SIG-M5 (cell line): ENCODE measurements at regions not wholly inside any gene's neighbourhood (a gene's known extent, or its start where the extent isn't known, plus 50 kb on each side); places are given as distances from the start of the nearest gene placed in this dataset.

Experiments
- DNase-seq: peaks from one replicate; lab custom pipeline; 2025; lab: John Stamatoyannopoulos, UW

DNA sequence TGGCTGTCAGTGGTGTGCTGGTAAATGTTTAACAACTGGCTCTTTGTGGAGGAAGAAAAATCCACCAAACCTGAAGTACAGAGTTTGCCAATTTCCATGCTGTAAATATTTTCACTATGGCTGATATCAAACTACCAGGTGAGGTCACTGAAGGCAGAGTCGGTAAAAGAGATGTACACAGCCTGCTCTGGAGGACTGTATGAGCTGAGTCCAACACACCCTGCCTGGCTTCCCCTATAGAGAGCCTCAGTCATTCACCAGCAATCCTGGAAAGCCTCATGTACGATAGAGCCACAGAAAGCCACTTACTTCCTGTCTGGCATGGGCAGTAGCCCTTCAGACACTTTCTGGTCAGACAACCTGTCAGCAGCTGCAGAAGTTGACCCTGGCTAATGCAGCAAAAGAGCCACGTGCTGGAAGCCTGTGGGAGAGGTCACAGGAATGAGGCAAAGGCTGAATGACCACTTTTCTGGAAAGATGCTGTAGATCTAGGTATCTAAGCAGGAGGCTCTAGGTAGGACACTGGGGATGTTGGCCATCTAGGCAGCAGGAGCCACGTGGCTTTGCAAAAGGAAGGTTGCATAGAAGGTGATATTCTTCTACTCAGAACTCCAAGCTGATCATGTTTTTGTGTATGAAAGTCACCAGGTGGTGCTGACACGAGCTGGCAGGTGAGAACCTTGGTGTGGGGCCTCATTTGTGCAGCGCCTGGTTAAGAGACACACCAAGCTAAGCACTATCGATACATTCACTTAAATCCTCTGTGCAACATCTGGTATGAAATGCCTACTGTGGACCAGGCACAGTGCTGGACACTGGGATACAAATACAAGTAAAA lies 553.9 kb downstream of the VRK1 start:
- DNase-seq, result no peak

GRCh38 chr14:97353102-97353501 lies 555.9 kb downstream of the VRK1 start:
- no peak for DNase-seq

GRCh38 chr14:97354119-97354722 lies 557.0 kb downstream of the VRK1 start:
- DNase-seq, result no peak

DNA sequence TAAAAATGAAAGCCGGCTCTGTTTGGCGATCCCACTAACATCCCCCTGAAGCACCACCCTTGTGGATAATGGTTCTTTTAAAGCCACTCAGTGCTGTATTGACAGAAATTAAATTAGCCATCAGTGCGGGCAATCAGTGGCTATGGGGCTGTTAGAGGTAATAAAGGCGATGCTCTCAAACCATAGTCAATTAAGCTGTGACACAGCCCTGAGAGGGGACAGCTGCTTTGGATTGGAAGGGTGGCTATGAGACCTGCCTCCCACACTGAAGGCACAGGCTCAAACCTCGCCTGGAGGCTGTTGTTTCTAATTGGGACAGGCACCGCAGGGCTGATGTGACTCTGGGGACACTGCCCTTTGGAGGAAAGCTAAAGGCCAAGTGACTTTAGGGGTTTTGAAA lies 562.2 kb downstream of the VRK1 start:
- DNase-seq, result no peak

GRCh38 chr14:97361181-97361580 lies 564.0 kb downstream of the VRK1 start:
- DNase-seq, result no peak

- DNase-seq, result no peak
These were observed 564.8 kb downstream of the VRK1 start for GRCh38 chr14:97361958-97362357.

DNA sequence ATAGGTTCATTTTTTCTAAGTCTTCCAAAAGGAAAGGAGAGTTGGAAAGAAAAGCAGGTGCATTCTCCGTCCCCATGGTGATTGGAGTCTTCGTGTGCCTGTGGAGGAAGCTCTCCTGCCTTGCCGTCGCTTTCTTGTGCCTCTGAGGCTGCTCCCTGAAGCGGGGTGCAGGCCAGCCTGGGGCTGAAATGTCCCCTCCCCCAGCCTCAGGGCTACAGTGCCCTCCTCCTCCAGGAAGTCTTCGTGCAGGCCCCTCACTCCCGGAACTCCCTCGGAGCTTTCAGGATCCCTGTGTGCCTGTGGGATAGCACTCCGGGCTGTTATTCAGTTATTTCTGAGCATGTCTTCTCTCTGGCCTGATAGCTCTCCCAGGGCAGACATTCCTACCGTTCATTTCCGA lies 569.2 kb downstream of the VRK1 start:
- DNase-seq, result no peak

DNA sequence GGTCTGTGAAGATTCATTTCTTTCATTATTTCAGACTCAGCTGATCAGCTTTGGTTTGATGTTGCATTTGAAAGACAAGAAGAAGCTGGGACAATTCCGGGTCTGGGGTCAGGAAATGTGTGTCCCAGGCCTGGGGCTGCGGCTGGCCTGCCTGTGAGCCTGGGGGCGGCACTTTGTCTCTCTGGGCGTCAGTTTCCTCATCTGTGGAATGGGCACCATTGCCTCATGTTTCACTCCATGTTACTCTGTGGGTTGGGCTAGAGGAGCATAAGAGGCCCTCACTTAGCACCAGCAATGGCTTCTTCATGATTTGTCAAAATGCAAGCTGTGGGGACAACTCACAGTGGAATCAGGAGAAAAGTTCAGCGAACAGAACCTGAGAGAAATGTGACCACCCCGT lies 570.1 kb downstream of the VRK1 start:
- no peak for DNase-seq

- no peak for DNase-seq
These were observed 570.9 kb downstream of the VRK1 start for GRCh38 chr14:97368049-97368448.

GRCh38 chr14:97368900-97369564 lies 571.9 kb downstream of the VRK1 start:
- no peak for DNase-seq

DNA sequence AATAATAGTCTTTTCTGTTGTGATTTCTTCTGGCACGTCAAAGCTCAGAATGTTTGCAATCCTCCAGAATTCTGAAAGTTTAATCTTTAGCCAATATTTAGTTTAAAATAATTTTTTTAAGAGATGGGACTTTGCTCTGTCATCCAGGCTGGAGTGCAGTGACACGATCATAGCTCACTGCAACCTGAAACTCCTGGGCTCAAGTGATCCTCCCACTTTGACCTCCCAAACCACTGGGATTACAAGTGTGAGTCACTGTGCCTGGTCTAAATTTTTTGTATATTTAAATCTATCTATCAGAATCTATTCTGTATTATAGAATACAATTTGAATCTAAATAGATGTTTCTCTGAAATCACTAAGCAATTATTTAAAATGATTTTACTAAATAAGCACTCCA lies 572.7 kb downstream of the VRK1 start:
- no peak for DNase-seq

GRCh38 chr14:97376310-97376709 lies 579.1 kb downstream of the VRK1 start:
- DNase-seq, result no peak

DNA sequence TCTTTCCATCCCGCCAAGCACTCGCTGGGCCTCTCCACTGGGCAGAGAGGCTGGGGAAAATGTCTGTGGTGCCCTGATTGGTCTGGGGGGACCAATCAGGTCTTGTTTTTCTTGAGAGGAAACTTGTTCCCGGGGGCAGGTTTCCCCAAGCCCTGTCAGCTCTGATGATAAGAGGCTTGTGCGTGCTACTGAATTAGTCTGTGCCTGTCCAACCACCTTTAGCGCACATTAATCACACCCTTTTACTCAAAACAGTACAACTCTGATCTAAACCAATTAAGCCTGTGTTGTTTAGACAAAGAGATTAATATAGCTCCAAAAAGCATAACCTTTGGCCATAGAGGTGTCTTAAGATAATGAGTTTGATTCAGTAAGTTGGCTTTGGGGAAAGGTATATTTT lies 580.4 kb downstream of the VRK1 start:
- DNase-seq, result no peak

- no peak for DNase-seq
These were observed 581.9 kb downstream of the VRK1 start for GRCh38 chr14:97379091-97379531.

- no peak for DNase-seq
These were observed 583.4 kb downstream of the VRK1 start for GRCh38 chr14:97380539-97380941.

GRCh38 chr14:97381309-97381708 lies 584.1 kb downstream of the VRK1 start:
- DNase-seq, result no peak

GRCh38 chr14:97382616-97383226 lies 585.5 kb downstream of the VRK1 start:
- no peak for DNase-seq

DNA sequence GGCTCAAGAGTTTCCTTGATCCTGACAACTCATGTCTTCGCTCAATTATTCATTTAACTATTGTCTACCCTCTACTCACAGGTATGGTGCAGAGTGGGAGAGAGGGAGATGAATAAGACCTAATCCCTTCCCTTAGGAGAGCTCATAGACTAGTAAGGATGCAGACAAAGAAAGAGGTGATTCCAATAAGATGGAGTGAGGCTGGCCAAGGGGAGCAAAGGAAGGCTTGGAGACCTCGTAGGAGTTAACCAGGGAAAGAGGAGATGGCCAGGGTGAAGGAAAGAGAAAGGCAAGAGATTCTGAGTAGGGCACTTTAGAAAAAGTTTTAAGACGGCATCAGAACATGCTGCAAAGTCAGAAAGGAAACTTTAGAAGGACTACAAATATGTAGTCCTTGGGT lies 588.5 kb downstream of the VRK1 start:
- no peak for DNase-seq

DNA sequence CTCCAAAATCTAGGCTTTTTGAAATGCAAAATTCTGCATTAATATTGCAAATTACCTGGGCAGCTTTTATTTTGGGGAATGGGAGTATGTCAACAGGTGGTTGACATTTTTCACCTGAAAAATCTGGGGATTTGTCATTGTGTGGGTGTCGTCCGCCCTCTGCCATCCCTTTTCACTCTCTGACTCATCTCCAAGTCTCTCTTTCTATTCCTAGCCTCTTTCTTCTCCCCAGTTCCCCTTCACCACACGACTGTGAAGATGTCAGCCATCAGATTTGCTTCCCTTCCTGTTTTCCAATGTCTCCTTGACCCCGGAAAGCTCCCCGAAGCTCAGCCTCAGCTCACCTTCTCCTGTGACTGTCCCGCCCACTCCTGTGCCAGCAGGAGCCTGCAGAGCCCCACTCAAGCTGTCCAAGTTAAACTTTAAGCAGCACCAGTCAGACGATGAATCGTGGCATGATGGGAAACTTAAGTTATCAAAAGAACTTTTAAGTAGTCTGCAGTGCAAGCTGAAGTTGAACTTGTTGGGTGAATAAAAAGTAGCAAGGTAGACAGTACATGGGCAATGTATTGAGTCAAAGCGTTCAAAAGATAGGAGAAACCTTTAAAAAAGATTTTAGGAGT lies 590.2 kb downstream of the VRK1 start:
- DNase-seq, result no peak

GRCh38 chr14:97388408-97388807 lies 591.2 kb downstream of the VRK1 start:
- no peak for DNase-seq

DNA sequence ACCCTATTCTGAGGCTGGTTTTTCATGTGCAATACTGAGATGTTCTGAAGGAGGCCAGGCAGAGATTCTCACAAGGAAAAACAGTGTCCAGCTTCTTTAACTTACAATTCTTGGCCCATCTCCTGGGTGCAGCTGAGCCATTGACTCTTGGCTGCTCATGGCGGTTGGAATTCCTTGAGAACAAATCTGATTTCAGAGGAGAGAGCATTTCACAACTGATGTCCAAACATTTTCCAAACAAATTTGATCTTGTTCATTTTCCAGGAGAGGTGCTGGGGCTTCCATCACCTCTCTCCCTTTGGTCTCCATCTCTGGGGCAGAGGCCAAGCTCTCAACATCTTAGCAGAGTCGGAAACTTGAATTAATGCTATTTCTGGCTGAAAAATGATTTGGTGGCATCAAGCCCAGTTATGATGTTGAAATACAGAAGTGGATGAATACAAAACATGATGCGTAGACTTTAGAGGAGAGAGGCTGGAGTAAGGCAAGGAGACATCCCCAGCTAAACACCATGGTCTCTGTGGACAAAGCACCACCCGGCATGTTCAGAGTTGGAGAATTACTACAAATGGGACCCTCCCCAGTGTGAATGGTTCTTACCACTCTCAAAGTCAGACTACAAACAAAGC lies 593.0 kb downstream of the VRK1 start:
- no peak for DNase-seq

GRCh38 chr14:97393244-97393643 lies 596.1 kb downstream of the VRK1 start:
- DNase-seq, result no peak
